RWPE2 (cell line): ENCODE measurements at regions not wholly inside any gene's neighbourhood (a gene's known extent, or its start where the extent isn't known, plus 50 kb on each side); places are given as distances from the start of the nearest gene placed in this dataset.
"Not testable (repeated sequence)": the region's sequence is repeated elsewhere in the genome, so short reads cannot be mapped to it uniquely, and the experiment has no call there.

Source experiments
- ATAC-seq: fragments of 200-7000 bp; cut with Tn5 transposase; 3 replicates; pipeline ENCODE4 v1.9.1; 2021; ENCODE audit warnings: low read depth
- DNase-seq: peaks from one replicate; pipeline ENCODE4 v3.0.0-alpha.2; 2020; ENCODE audit warnings: low spot score
- H3K27ac ChIP-seq: fragments of 450-650 bp; 2 replicates; pipeline ENCODE4 v1.5.1; 2017; ENCODE audit warnings: mild to moderate bottlenecking; ENCODE audit not compliant: poor library complexity, severe bottlenecking
- H3K27me3 ChIP-seq: fragments of 250-450 bp; sonication (Bioruptor Pico); 2 replicates; pipeline ENCODE4 v1.5.1; 2021; ENCODE audit warnings: mild to moderate bottlenecking, moderate library complexity; ENCODE audit not compliant: insufficient read depth, poor library complexity, severe bottlenecking
- H3K36me3 ChIP-seq: fragments of 250-450 bp; sonication (Bioruptor Pico); 2 replicates; pipeline ENCODE4 v1.5.1; 2020; ENCODE audit warnings: low read depth, mild to moderate bottlenecking, moderate library complexity
- H3K4me1 ChIP-seq: fragments of 250-450 bp; sonication (Bioruptor Pico); 2 replicates; pipeline ENCODE4 v1.5.1; 2021; ENCODE audit warnings: mild to moderate bottlenecking, moderate library complexity; ENCODE audit not compliant: insufficient read depth, poor library complexity, severe bottlenecking
- H3K4me3 ChIP-seq: fragments of 250-450 bp; sonication (Bioruptor Pico); 2 replicates; pipeline ENCODE4 v1.5.1; 2021; ENCODE audit warnings: mild to moderate bottlenecking, moderate library complexity; ENCODE audit not compliant: severe bottlenecking
- H3K9me3 ChIP-seq: fragments of 250-450 bp; sonication (Bioruptor Pico); 2 replicates; pipeline ENCODE4 v1.5.1; 2021; ENCODE audit warnings: mild to moderate bottlenecking, moderate library complexity; ENCODE audit not compliant: severe bottlenecking
- CTCF ChIP-seq: fragments of 450-650 bp; IDR thresholded peaks from one replicate; pipeline ENCODE4 v1.5.1; 2017; ENCODE audit warnings: mild to moderate bottlenecking, moderate library complexity; ENCODE audit not compliant: poor library complexity, severe bottlenecking

GRCh38 chr1:101178341-101178687 is 58.5 kb upstream of the S1PR1 start:
- no peak for TF ChIP-seq CTCF
- H3K9me3 ChIP-seq, result no peaks in the 10 kb centered on the region
- H3K27ac ChIP-seq, result no peak overlapping the region
- DNase-seq, result no peak
- H3K4me3 ChIP-seq, result no peak overlapping the region
- no peaks in the 10 kb centered on the region; the same call in 1 of the 2 replicates for H3K36me3 ChIP-seq
- H3K27me3 ChIP-seq, result no peaks in the 10 kb centered on the region
- ATAC-seq, result no peak
- H3K4me1 ChIP-seq, result peaks cover 23% of the 10 kb centered on the region

GRCh38 chr1:101175886-101176285 is 60.9 kb upstream of the S1PR1 start:
- ATAC-seq, result no peak

GRCh38 chr1:101175466-101175865 is 61.4 kb upstream of the S1PR1 start:
- Histone ChIP-seq H3K9me3 (no peaks in the 10 kb centered on the region), H3K36me3 (no peaks in the 10 kb centered on the region; the same call in 1 of the 2 replicates), H3K4me1 (peaks cover 23% of the 10 kb centered on the region), H3K27ac (peak overlapping the region; percentile 99), H3K27me3 (no peaks in the 10 kb centered on the region), H3K4me3 (no peak overlapping the region)
- no peak for TF ChIP-seq CTCF
- ATAC-seq, result no peak
- DNase-seq, result no peak

More at GRCh38 chr1:101175886-101176285, 60.9 kb upstream of the S1PR1 start:
- no peaks in the 10 kb centered on the region for H3K9me3 ChIP-seq
- no peaks in the 10 kb centered on the region for H3K27me3 ChIP-seq
- H3K4me1 ChIP-seq, result peaks cover 23% of the 10 kb centered on the region
- no peak for DNase-seq
- peak overlapping the region; percentile 99 for H3K27ac ChIP-seq
- no peaks in the 10 kb centered on the region; the same call in 1 of the 2 replicates for H3K36me3 ChIP-seq
- H3K4me3 ChIP-seq, result no peak overlapping the region
- TF ChIP-seq CTCF, result no peak

- DNase-seq (peak; percentile 67), ATAC-seq (peak; percentile 98)
- Histone ChIP-seq H3K4me1 (peaks cover 23% of the 10 kb centered on the region), H3K27me3 (no peaks in the 10 kb centered on the region), H3K9me3 (no peaks in the 10 kb centered on the region), H3K4me3 (no peak overlapping the region), H3K27ac (peak overlapping the region; percentile 99), H3K36me3 (no peaks in the 10 kb centered on the region; the same call in 1 of the 2 replicates)
- no peak for TF ChIP-seq CTCF
Observed at GRCh38 chr1:101174722-101175121, 62.1 kb upstream of the S1PR1 start.

GRCh38 chr1:101174298-101174697 is 62.5 kb upstream of the S1PR1 start:
- not testable (repeated sequence) for H3K9me3 ChIP-seq, H3K36me3 ChIP-seq, DNase-seq, ATAC-seq, H3K27me3 ChIP-seq, H3K4me3 ChIP-seq
- Histone ChIP-seq H3K4me1 (peaks cover 23% of the 10 kb centered on the region), H3K27ac (peak overlapping the region; percentile 99)
